HG03039 (cell line): ENCODE measurements at regions not wholly inside any gene's neighbourhood (a gene's known extent, or its start where the extent isn't known, plus 50 kb on each side); places are given as distances from the start of the nearest gene placed in this dataset.

ENCODE experiments used
- ATAC-seq: cut with Tn5 transposase; IDR thresholded peaks from one replicate; pipeline ENCODE4 v1.9.1; 2021; ENCODE audit warnings: mild to moderate bottlenecking, moderate library complexity; ENCODE audit not compliant: unreplicated experiment

DNA sequence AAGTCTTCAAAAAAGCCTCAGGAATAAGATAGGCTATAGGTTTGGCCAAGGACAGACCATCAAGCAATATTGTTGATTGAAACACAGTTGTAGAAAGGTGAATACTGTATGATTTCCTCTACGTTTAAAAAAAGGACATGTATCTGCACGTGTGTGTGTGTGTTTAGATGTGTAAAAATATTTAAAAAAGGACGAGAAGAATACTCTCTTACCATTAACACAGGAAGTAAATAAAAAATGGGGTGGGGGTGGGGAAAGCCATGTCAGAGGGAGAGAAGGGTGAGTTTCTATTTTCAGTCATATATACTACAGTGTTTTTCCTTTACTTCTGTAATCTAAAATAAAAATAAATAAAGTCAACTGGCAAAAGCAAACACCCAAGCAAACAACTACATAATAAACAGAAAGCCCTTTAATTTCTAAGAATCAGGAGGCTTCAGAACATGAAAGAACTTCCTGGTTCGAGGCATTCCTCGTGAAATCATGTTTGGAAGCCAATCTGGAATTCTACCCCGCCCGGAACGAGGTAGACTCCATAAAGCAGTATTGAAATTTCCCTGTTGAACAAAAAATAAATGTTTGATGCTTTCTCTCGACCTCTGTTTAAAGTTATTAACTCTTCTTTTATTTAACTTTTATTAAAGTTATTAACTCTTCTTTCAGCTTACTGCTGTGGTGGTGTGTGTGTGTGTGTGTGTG lies 158.1 kb upstream of the ZNF217 start:
- ATAC-seq = no peak

DNA sequence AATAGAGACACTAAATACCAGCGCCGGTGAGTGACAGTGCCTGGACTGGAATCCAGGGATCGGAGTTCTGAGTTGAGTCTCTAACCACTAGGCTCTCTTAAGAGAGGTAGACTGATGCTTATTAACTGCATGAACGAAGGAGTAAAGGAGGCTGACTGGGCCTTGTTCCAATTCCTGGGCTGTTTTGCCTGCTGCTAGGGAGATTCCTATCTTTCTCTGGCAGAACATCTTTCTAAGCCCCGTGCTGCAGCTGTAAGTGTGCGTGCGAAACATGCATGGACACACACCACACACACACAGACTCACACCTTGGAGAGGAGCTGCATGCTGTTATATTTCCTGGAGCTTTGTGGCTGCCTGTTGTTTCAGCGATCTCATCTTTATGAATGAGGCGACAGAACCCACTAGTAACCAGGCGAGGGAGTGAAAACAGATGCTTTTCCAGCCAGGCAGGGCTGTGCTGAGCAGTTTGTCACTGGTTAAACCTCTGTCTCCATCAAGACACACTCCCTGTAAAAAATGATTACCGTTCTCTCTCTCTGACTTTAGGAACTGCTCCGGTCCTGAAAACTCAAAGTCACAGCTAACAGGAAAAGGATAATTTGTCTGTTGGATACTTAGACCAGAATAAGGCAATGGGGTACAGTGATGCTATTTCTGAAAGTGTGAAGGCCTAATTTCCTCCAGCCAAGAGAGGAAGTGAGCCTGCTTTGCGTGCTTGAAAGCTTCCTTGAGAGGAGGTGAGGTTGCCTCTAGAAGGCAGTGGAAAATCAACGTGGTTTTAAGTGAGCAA lies 157.4 kb upstream of the ZNF217 start:
- peak; percentile 59 for ATAC-seq

DNA sequence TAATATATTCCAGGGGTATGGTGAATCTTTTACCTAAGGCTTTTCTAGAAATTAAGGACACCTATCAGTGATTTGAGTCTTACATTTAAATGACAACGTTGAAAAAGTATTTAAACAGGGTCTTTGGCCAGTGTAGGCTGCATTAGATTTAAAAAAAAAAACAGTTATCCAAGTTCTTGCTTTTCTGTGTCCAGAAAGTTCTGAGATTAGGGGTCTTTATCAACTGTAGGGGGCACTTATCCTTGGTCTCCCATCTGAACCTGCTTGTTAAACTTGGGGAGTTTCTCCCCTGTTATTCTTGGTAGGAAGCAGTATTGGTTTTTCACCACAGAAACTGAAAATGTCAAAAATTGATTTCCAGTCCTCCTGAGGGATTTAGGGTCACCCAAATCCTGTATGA lies 155.9 kb upstream of the ZNF217 start:
- ATAC-seq = no peak

DNA sequence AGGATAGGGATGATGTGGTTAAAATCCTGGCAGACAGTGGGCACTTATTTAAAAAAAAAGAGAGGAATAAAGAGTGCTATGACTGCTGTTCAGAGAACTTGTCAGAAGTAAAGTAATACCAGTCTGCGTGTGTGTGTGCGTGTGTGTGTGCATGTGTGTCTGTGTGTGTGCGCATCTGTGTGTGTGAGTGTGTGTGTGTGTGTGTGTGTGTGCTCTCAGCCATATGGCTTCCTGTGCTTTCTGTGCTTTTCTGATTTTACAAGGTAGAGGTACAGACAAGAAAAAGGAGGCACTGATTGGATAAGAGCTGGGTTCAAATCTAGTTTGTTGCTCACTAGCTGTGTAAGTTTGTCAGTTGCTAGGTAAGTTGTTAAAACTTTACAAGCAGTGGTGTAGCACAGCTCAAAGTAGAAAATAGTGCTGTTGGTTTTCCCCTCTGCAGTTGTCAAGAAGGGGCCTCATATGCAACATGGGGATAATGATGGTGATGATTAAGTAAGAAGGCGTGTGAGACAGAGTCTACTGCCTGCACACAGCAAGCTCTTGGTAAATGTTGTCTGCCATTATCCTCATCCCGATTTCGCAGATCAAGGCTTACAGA lies 155.3 kb upstream of the ZNF217 start:
- ATAC-seq = no peak

DNA sequence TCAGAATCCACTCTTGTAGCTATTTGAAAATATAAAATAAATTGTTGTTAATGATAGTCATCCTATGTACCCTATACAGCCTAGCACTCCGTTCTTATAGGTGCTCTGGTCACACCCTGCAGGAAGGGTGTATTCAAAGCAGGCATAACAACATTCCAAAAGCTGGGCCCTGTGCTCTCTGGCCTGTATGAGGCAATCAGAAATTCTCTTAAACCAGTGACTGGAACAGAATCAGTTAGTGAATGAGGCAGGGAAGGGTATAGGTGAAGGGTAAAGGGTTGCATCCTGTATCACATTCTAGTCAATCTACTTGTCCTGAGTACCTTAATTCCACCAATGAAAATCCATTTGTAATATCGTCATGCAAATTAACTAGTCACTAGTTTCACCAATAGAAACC lies 154.5 kb upstream of the ZNF217 start:
- no peak for ATAC-seq

DNA sequence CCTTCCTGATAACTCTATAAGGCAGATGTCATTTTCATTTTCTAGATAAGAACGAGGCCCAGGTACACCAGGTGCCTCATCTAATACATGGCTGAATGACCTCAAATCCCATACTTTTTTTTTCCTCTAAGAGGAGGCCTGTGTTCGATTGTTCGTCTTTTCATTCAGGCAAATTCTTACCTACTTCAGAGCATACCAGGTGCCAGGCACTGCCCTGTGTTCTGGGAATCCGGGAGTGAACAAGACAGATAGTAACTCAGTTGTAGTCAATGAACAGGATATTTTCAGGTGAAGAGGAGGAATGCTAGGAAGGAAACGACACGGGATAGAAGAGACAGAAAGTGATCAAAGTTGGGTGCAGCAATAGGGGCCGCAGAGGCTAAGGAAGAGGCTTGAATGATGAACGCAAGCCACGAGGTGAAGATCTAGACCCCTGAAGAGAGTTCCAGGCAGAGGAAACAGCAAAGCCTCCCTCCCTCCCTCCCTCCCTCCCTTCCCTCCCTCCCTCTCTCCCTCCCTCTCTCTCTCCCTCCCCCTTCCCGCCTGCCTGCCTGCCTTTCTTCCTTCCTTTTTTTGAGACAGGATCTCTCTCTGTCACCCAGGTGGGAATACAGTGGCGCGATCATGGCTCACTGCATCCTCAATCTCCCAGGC lies 150.1 kb upstream of the ZNF217 start:
- no peak for ATAC-seq

DNA sequence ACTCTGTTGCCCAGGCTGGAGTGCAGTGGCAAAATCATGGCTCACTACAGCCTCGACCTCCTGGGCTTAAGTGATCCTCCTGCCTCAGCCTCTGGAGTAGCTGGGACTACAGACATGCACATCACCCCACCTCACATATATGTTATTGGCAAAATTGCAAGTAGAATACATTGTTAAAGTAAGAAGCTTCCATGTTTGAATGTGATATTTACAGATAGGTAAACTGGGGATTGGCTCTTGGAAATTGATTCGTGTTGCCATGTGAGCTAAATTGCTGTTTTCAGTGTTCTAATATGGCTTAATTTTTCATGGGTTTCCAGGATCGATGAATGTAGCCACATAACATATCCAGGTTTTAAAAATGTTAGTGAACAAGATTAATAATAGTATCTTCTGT lies 149.0 kb upstream of the ZNF217 start:
- no peak for ATAC-seq

DNA sequence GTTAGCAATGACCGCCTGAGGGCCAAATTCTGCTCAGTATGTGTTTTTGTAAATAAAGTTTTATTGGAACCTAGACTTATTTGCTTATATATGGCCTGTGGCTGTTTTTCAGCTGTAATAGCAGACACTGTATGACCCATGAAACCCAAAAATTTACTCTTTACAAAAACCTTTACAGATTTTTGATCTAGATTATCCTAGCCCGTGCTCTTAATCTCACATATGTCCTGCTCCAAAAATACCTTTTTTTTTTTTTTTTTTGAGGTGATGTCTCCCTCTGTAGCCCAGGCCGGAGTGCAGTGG lies 148.0 kb upstream of the ZNF217 start:
- no peak for ATAC-seq

- ATAC-seq = no peak
Observed at GRCh38 chr20:53739799-53740785, 146.5 kb upstream of the ZNF217 start.

DNA sequence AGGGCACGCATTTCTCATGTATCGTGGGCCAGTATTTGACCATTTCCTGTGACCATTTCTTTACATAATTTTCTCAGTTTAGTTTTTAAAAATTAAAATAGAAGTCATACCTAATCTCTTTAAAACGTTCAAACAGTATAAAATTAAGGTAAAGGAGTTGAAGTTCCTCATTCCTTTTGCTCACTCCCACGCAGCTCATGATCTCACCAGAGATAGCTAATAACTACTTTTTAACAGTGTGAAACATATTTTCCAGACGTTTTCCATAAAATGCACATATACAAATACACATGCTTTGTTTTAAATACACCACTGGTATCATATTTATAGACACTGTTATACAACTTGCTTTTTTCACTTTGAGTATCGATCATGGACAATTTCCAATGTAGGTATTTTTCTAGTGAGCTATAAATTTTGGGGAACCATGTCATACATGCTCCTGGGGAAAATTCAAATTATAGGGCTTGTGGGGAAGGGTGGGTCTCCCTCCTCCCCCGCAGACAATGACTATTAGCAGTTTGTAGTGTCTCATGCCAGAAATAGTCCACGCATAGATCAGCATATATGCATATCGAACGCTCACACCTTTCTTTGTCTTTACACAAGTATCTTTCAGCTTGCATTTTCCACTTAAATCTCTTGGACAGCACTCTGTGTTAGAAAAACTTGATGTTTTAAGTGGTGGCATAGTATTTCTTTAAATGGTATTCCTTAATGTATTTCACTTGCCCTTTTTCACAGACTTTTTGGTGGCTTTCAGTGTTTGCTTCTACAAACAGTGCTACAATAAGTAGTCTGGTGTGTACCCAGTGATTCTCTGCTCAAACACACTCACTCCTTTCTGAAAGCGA lies 145.5 kb upstream of the ZNF217 start:
- ATAC-seq = no peak

GRCh38 chr20:53738039-53738944 lies 144.7 kb upstream of the ZNF217 start:
- no peak for ATAC-seq

DNA sequence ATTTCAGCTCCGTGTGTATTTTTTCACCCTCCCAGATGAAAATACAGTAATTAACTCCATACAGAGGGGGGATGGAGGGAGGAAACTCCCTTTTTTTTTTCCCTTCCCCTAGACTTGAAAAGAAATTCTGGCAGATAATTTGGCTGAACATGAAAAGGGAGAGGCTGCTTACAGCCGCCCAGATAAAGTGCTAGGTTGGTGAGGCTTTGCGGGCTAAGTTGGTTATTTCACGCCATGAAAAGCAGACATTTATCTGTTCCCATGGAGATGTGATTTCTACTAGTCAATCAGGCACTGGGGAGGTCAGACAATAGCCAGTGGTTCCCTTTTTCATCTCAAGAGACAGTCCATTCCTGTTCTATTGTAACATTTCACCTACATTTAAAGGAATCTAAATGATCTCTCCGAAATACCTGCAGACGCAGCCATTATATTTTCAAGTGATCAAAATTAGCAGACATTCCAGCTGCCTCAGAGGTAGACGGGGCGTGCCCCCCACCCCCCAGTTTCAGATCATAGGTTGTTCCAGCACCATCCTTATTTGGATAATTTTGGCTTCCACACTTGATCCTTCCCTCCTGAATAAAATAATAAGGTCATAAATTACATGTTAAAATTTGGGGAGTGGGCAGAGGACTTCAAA lies 143.9 kb upstream of the ZNF217 start:
- no peak for ATAC-seq

DNA sequence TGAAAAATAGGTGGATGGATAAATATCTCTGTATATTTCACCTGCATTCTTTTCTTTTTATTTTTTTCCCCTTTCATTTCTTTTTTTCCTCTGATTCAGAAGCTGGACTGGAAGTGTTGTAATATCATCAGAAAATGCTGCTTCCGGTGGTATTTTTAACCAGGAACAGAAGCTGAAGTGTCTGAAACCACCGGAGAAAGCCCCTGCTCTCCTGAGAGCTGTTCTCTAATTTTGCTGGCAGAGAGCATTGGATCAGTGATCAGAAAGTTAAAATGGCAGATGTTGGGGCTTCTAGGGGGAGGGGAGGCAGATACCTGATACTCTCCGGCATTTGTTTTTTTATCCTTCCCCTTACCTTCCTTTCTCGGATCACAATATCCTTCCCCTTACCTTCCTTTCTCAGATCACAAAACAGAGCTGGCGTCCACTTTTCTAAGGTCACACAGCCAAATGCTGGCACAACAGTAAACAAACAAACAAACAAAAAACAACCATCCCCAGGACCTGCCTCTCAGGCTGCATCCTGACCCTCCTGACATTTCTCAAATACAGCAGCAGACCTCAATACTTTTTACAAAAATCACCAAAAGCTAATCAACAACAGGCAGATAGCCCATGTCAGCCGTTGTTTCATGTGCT lies 143.2 kb upstream of the ZNF217 start:
- no peak for ATAC-seq

DNA sequence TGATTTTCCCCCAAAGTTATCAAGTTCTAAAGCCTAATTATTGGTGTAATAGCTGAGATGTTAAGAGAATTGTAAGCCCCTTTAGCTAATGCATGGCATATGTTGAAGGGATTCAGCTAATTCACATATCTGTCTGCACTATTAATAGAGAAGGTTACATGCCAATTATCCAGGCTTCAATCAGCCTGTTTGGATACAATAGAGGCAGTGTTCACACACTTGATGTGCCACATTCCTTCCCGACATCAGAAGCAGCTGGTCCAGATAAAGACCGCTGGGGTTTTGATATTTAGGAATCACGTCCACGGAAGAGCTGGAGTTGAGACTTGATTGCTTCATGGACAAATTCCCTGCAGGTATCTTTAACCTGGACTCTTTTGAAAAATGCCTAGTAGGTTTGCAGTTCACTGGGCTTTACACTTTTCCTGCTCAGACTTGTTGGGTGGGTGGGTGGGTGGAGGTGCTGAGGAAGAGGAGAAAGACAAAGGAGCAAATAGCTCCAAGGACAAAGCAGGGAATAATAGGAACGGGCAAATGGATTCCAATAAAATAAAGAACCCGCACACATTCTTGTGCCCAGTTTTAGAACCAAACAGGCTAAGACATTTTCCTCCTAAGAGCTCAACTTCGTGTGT lies 142.6 kb upstream of the ZNF217 start:
- no peak for ATAC-seq

DNA sequence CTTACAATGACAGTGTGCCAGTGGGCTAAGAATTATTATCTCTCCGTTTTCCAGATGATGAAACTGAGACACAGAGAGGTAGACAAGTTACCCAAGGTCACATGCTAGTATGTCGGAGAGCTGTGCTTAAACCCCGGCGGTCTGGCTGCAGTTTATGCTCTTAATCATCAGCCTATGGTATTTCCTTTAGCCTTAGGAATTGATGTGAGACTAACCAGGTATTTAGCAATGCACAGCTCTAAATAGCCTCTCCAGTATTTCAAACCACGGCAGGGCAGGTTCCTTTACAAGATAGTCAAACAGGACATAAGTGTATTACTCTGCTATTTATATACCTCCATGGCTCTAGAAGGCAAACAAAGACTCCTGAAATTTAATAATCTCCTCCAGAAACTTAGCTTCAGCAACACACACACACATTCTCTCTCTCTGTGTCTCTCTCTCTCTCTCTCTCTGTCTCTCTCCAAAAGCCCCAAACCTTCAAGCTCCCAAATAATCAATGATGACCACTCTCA lies 142.0 kb upstream of the ZNF217 start:
- ATAC-seq = no peak

DNA sequence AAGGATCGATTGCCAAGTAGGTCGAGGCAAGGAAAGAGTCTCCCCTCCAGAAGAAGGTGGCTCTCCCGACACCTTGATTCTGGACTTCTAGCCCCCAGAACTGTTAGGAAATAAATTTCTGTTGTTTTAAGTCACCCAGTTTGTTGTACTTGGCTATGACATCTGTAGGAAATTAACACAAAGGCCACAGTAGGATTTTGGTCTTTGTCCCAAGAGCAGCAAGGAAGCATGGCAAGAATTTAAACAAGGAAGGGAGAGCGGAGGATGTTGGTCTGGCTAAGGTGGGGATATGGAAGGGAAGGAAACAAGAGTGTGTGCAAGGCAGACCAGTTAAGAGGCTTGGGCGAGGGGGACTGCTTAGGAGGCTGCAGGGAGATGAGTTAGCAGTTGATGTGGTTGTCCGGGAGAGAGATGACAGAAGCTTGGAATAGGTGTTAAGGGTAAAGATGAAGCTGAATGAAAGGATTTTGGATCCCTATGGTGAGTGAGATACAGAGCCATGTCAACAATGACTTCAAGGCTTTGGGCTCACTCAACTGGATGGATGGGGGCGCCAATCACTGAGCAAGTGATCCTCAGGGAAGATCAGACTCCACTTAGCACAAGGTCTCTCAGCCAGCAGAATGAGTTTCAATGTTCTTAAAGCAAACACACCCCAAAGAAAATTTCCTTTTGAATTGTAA lies 140.5 kb upstream of the ZNF217 start:
- no peak for ATAC-seq
